ENCODE measurements at regions not wholly inside any gene's neighbourhood (a gene's known extent, or its start where the extent isn't known, plus 50 kb on each side); places are given as distances from the start of the nearest gene placed in this dataset.
"Not testable (repeated sequence)": the region's sequence is repeated elsewhere in the genome, so short reads cannot be mapped to it uniquely, and the experiment has no call there.

- DNase-seq: no peak
Observed at GRCh38 chr13:65472336-65472735, 1757.8 kb downstream of the PCDH9 start.

GRCh38 chr13:65470781-65471180 is 1759.4 kb downstream of the PCDH9 start:
- no peak for DNase-seq

GRCh38 chr13:65468628-65469027 is 1761.5 kb downstream of the PCDH9 start:
- no peak for DNase-seq

- DNase-seq: no peak
Observed at GRCh38 chr13:65461590-65461989, 1768.5 kb downstream of the PCDH9 start.

GRCh38 chr13:65460136-65460535 is 1770.0 kb downstream of the PCDH9 start:
- DNase-seq: no peak

- no peak for DNase-seq
Observed at GRCh38 chr13:65456150-65456912, 1773.8 kb downstream of the PCDH9 start.

GRCh38 chr13:65454403-65454802 is 1775.7 kb downstream of the PCDH9 start:
- no peak for DNase-seq

- no peak for DNase-seq
Observed at GRCh38 chr13:65453982-65454381, 1776.2 kb downstream of the PCDH9 start.

GRCh38 chr13:65445340-65445739 is 1784.8 kb downstream of the PCDH9 start:
- DNase-seq: no peak

- no peak for DNase-seq
Observed at GRCh38 chr13:65435590-65435989, 1794.5 kb downstream of the PCDH9 start.

GRCh38 chr13:65417953-65418352 is 1812.2 kb downstream of the PCDH9 start:
- no peak for DNase-seq

GRCh38 chr13:65416784-65417183 is 1813.4 kb downstream of the PCDH9 start:
- no peak for DNase-seq

- DNase-seq: no peak
Observed at GRCh38 chr13:65414187-65414586, 1815.9 kb downstream of the PCDH9 start.

GRCh38 chr13:65411521-65411920 is 1818.6 kb downstream of the PCDH9 start:
- DNase-seq: no peak

GRCh38 chr13:65410791-65411190 is 1819.3 kb downstream of the PCDH9 start:
- DNase-seq: no peak

GRCh38 chr13:65401315-65401714 is 1828.8 kb downstream of the PCDH9 start:
- no peak for DNase-seq

GRCh38 chr13:65400702-65401101 is 1829.4 kb downstream of the PCDH9 start:
- DNase-seq: no peak

- DNase-seq: no peak
Observed at GRCh38 chr13:65387743-65388347, 1842.3 kb downstream of the PCDH9 start.

GRCh38 chr13:65378943-65379519 is 1851.1 kb downstream of the PCDH9 start:
- DNase-seq: no peak

- DNase-seq: no peak
Observed at GRCh38 chr13:65378484-65378883, 1851.7 kb downstream of the PCDH9 start.

GRCh38 chr13:65368832-65369231 is 1861.3 kb downstream of the PCDH9 start:
- no peak for DNase-seq

- DNase-seq: no peak
Observed at GRCh38 chr13:65353951-65354350, 1876.2 kb downstream of the PCDH9 start.

GRCh38 chr13:65353150-65353549 is 1877.0 kb downstream of the PCDH9 start:
- DNase-seq: not testable (repeated sequence)

- DNase-seq: no peak
Observed at GRCh38 chr13:65347420-65348030, 1882.6 kb downstream of the PCDH9 start.

All from stimulated activated CD4-positive, alpha-beta T cell treated with anti-CD3 and anti-CD28 coated beads, Interleukin-4, amount 100 ng/mL, for 24 hours (primary cell).